HFFc6 (cell line): ENCODE measurements at regions not wholly inside any gene's neighbourhood (a gene's known extent, or its start where the extent isn't known, plus 50 kb on each side); places are given as distances from the start of the nearest gene placed in this dataset.

Experiments
- DNase-seq: peaks from one replicate; pipeline ENCODE4 v3.0.0-alpha.2; 2018
- H3K27ac Mint-ChIP-seq: 2 replicates; pipeline ENCODE4 v1.8.0; 2020; ENCODE audit warnings: mild to moderate bottlenecking, mixed read lengths
- H3K27me3 Mint-ChIP-seq: 2 replicates; pipeline ENCODE4 v1.8.0; 2021; ENCODE audit warnings: mild to moderate bottlenecking, moderate library complexity, mixed read lengths; ENCODE audit not compliant: insufficient read depth
- H3K36me3 Mint-ChIP-seq: 2 replicates; pipeline ENCODE4 v1.8.0; 2021; ENCODE audit warnings: low read depth, mixed read lengths
- H3K4me1 Mint-ChIP-seq: 2 replicates; pipeline ENCODE4 v1.8.0; 2020; ENCODE audit warnings: low read depth, mixed read lengths
- H3K4me3 Mint-ChIP-seq: 2 replicates; pipeline ENCODE4 v1.8.0; 2020; ENCODE audit warnings: mild to moderate bottlenecking, moderate library complexity, mixed read lengths
- H3K9me3 Mint-ChIP-seq: 2 replicates; pipeline ENCODE4 v1.8.0; 2020; ENCODE audit warnings: mild to moderate bottlenecking, mixed read lengths
- CTCF ChIP-seq: fragments of 200-600 bp; sonication (generic); IDR thresholded peaks from 2 replicates; pipeline ENCODE4 v1.5.0; 2021; ENCODE audit warnings: antibody characterized with exemption, mild to moderate bottlenecking

- Mint-ChIP-seq H3K36me3 (no peaks in the 10 kb centered on the region), H3K4me3 (no peak overlapping the region), H3K4me1 (no peaks in the 10 kb centered on the region), H3K27ac (no peak overlapping the region), H3K27me3 (no peaks in the 10 kb centered on the region), H3K9me3 (peaks cover 52% of the 10 kb centered on the region)
- TF ChIP-seq CTCF: no peak
- no peak for DNase-seq
These were observed 597.3 kb upstream of the DDX18 start for GRCh38 chr2:117217145-117217544.

- peaks cover 47% of the 10 kb centered on the region for H3K9me3 Mint-ChIP-seq
- no peak overlapping the region for H3K27ac Mint-ChIP-seq
- no peaks in the 10 kb centered on the region for H3K4me1 Mint-ChIP-seq
- H3K27me3 Mint-ChIP-seq: no peaks in the 10 kb centered on the region
- no peak for TF ChIP-seq CTCF
- H3K36me3 Mint-ChIP-seq: no peaks in the 10 kb centered on the region
- H3K4me3 Mint-ChIP-seq: no peak overlapping the region
- DNase-seq: no peak
These were observed 591.7 kb upstream of the DDX18 start for GRCh38 chr2:117222809-117223208.

- H3K36me3 Mint-ChIP-seq: no peaks in the 10 kb centered on the region
- no peaks in the 10 kb centered on the region for H3K27me3 Mint-ChIP-seq
- no peak overlapping the region for H3K4me3 Mint-ChIP-seq
- peaks cover 68% of the 10 kb centered on the region for H3K9me3 Mint-ChIP-seq
- no peak for DNase-seq
- no peak overlapping the region for H3K27ac Mint-ChIP-seq
- no peaks in the 10 kb centered on the region for H3K4me1 Mint-ChIP-seq
- no peak for TF ChIP-seq CTCF
These were observed 582.2 kb upstream of the DDX18 start for GRCh38 chr2:117232305-117232704.

GRCh38 chr2:117257362-117257761, 557.1 kb upstream of the DDX18 start:
- H3K4me1 Mint-ChIP-seq: no peaks in the 10 kb centered on the region
- no peaks in the 10 kb centered on the region for H3K36me3 Mint-ChIP-seq
- H3K4me3 Mint-ChIP-seq: no peak overlapping the region
- H3K27me3 Mint-ChIP-seq: no peaks in the 10 kb centered on the region; the same call in 1 of the 2 replicates
- no peak overlapping the region for H3K27ac Mint-ChIP-seq
- no peak for TF ChIP-seq CTCF
- H3K9me3 Mint-ChIP-seq: peaks cover 33% of the 10 kb centered on the region
- DNase-seq: no peak

- Mint-ChIP-seq H3K4me3 (no peak overlapping the region), H3K36me3 (no peaks in the 10 kb centered on the region), H3K4me1 (no peaks in the 10 kb centered on the region), H3K9me3 (peaks cover 38% of the 10 kb centered on the region), H3K27ac (no peak overlapping the region), H3K27me3 (no peaks in the 10 kb centered on the region)
- no peak for DNase-seq
- no peak for TF ChIP-seq CTCF
These were observed 544.9 kb upstream of the DDX18 start for GRCh38 chr2:117269574-117269973.

GRCh38 chr2:117271631-117272030, 542.9 kb upstream of the DDX18 start:
- H3K27me3 Mint-ChIP-seq: no peaks in the 10 kb centered on the region

More at GRCh38 chr2:117271631-117272030, 542.9 kb upstream of the DDX18 start:
- Mint-ChIP-seq H3K9me3 (peaks cover 43% of the 10 kb centered on the region), H3K4me1 (no peaks in the 10 kb centered on the region), H3K27ac (no peak overlapping the region), H3K36me3 (no peaks in the 10 kb centered on the region), H3K4me3 (no peak overlapping the region)
- DNase-seq: no peak
- no peak for TF ChIP-seq CTCF
